A673 (cell line): ENCODE measurements at regions not wholly inside any gene's neighbourhood (a gene's known extent, or its start where the extent isn't known, plus 50 kb on each side); places are given as distances from the start of the nearest gene placed in this dataset.
"Not testable (repeated sequence)": the region's sequence is repeated elsewhere in the genome, so short reads cannot be mapped to it uniquely, and the experiment has no call there.

Source experiments
- BruUV-seq: library from RNA; stranded (reverse); fragments of 400-500 nt; replicated peaks from 2 replicates; lab custom pipeline; 2021; lab: Mats Ljungman, UMichigan
- CTCF ChIA-PET: fragments of 300-600 bp; sonication (Branson Sonifier 250); formaldehyde crosslinking; loops from one replicate; lab custom pipeline; 2022; ENCODE audit warnings: antibody characterized with exemption; lab: Charles Lee
- POLR2A ChIA-PET: fragments of 300-600 bp; sonication (Branson Sonifier 250); formaldehyde crosslinking; loops from one replicate; lab custom pipeline; 2022; ENCODE audit warnings: antibody characterized with exemption; ENCODE audit not compliant: low non-redundant PET; lab: Charles Lee
- DNase-seq: peaks from one replicate; pipeline ENCODE4 v3.0.0-alpha.2; 2015; ENCODE audit warnings: low spot score
- H3K27ac ChIP-seq: fragments of 200-600 bp; sonication (generic); 2 replicates; pipeline ENCODE4 v1.5.1; 2016; ENCODE audit warnings: mixed run types, low read depth, mild to moderate bottlenecking, mixed read lengths, antibody characterized with exemption, low read length; ENCODE audit not compliant: poor library complexity, severe bottlenecking
- H3K27me3 ChIP-seq: fragments of 200-600 bp; sonication (generic); replicated peaks from 2 replicates; pipeline ENCODE4 v1.6.1; 2017; ENCODE audit warnings: mixed run types, low read depth, mild to moderate bottlenecking, mixed read lengths, antibody characterized with exemption, low read length; ENCODE audit not compliant: insufficient read depth, poor library complexity
- H3K36me3 ChIP-seq: fragments of 200-600 bp; sonication (generic); 2 replicates; pipeline ENCODE4 v1.6.1; 2016; ENCODE audit warnings: mixed run types, mild to moderate bottlenecking, mixed read lengths, antibody characterized with exemption, low read length; ENCODE audit not compliant: insufficient read depth, poor library complexity, severe bottlenecking
- H3K4me1 ChIP-seq: fragments of 200-600 bp; sonication (generic); 2 replicates; pipeline ENCODE4 v1.6.1; 2017; ENCODE audit warnings: mixed run types, mild to moderate bottlenecking, mixed read lengths, antibody characterized with exemption, low read length; ENCODE audit not compliant: insufficient read depth, poor library complexity, severe bottlenecking
- H3K4me3 ChIP-seq: fragments of 200-600 bp; sonication (generic); 2 replicates; pipeline ENCODE4 v1.5.1; 2016; ENCODE audit warnings: low read depth, mixed run types, mild to moderate bottlenecking, mixed read lengths, low read length; ENCODE audit not compliant: poor library complexity, severe bottlenecking
- H3K9me3 ChIP-seq: fragments of 200-600 bp; sonication (generic); 2 replicates; pipeline ENCODE4 v1.6.1; 2016; ENCODE audit warnings: mixed run types, low read depth, mild to moderate bottlenecking, mixed read lengths, antibody characterized with exemption, low read length; ENCODE audit not compliant: poor library complexity, severe bottlenecking
- CTCF ChIP-seq: fragments of 300-800, 200-600 bp; sonication (generic); conservative IDR thresholded peaks from 2 replicates; pipeline ENCODE4 v1.5.1; 2017; ENCODE audit warnings: low read depth, mild to moderate bottlenecking, antibody characterized with exemption, low read length, moderate library complexity, mixed read lengths
- EZH2 ChIP-seq: fragments of 200-600 bp; sonication (generic); IDR thresholded peaks from 2 replicates; pipeline ENCODE4 v1.6.1; 2017; ENCODE audit warnings: borderline replicate concordance, low read depth, mild to moderate bottlenecking, mixed read lengths, antibody characterized with exemption, low read length; ENCODE audit not compliant: poor library complexity, severe bottlenecking
- intact Hi-C: fragments of 100-400 bp; cut with micrococcal nuclease; formaldehyde crosslinking; loops from one replicate; pipeline ENCODE4 v1.10.0; 2022; ENCODE audit not compliant: unreplicated experiment

- intact Hi-C loops, DNase-seq, H3K36me3 ChIP-seq, POLR2A ChIA-PET, H3K4me3 ChIP-seq, CTCF ChIA-PET, H3K27me3 ChIP-seq, BruUV-seq, H3K9me3 ChIP-seq, H3K27ac ChIP-seq, H3K4me1 ChIP-seq: not testable (repeated sequence)
These were observed 91.0 kb upstream of the GARIN1A start for GRCh38 chr7:128581100-128581499.

- BruUV-seq, H3K9me3 ChIP-seq, H3K4me3 ChIP-seq, DNase-seq, H3K27me3 ChIP-seq, H3K27ac ChIP-seq, CTCF ChIA-PET, POLR2A ChIA-PET, intact Hi-C loops, H3K36me3 ChIP-seq, H3K4me1 ChIP-seq: not testable (repeated sequence)
These were observed 90.1 kb upstream of the GARIN1A start for GRCh38 chr7:128581825-128582561.

- BruUV-seq, H3K36me3 ChIP-seq: not testable (repeated sequence)
These were observed 85.4 kb upstream of the GARIN1A start for GRCh38 chr7:128586715-128587114.

GRCh38 chr7:128591705-128592104 is 80.4 kb upstream of the GARIN1A start:
- no peaks in the 10 kb centered on the region for H3K9me3 ChIP-seq
- POLR2A ChIA-PET, result no interaction called here
- H3K4me3 ChIP-seq, result no peak overlapping the region
- no peak for TF ChIP-seq CTCF
- TF ChIP-seq EZH2, result no peak
- H3K4me1 ChIP-seq, result no peaks in the 10 kb centered on the region
- CTCF ChIA-PET, result no interaction called here
- BruUV-seq, result no TSS peak
- H3K27me3 ChIP-seq, result no peaks in the 10 kb centered on the region
- DNase-seq, result no peak
- peaks cover 3% of the 10 kb centered on the region for H3K36me3 ChIP-seq
- no peak overlapping the region for H3K27ac ChIP-seq
- intact Hi-C loops, result no loop called here

More at GRCh38 chr7:128586715-128587114, 85.4 kb upstream of the GARIN1A start:
- H3K4me3 ChIP-seq, intact Hi-C loops, H3K4me1 ChIP-seq, CTCF ChIA-PET, H3K27ac ChIP-seq, H3K9me3 ChIP-seq, H3K27me3 ChIP-seq, POLR2A ChIA-PET, DNase-seq: not testable (repeated sequence)

GRCh38 chr7:128592209-128592608 is 79.9 kb upstream of the GARIN1A start:
- H3K27me3 ChIP-seq, H3K4me1 ChIP-seq, H3K36me3 ChIP-seq, intact Hi-C loops, CTCF ChIA-PET, H3K9me3 ChIP-seq, H3K27ac ChIP-seq, BruUV-seq, H3K4me3 ChIP-seq, POLR2A ChIA-PET, DNase-seq: not testable (repeated sequence)

GRCh38 chr7:128594061-128594460 is 78.0 kb upstream of the GARIN1A start:
- H3K27ac ChIP-seq, CTCF ChIA-PET, DNase-seq, H3K9me3 ChIP-seq, H3K4me3 ChIP-seq, H3K36me3 ChIP-seq, intact Hi-C loops, BruUV-seq, H3K27me3 ChIP-seq, H3K4me1 ChIP-seq, POLR2A ChIA-PET: not testable (repeated sequence)
